ENCODE measurements at regions not wholly inside any gene's neighbourhood (a gene's known extent, or its start where the extent isn't known, plus 50 kb on each side); places are given as distances from the start of the nearest gene placed in this dataset.

- TF ChIP-seq REST (IDR thresholded peaks at IDR 0.05; ENCODE audit: insufficient read depth in 1 of 2, low read depth in 2 of 2, low read length in 2 of 2) (no peak), POLR2AphosphoS5 (IDR thresholded peaks at IDR 0.05; ENCODE audit: low read depth, low read length) (no peak), TAF1 (IDR thresholded peaks at IDR 0.05; ENCODE audit: borderline replicate concordance, insufficient read depth, low read length) (no peak), SIN3A (IDR thresholded peaks at IDR 0.05; ENCODE audit: borderline replicate concordance, insufficient read depth, low read length) (no peak), FOXP2 (optimal IDR thresholded peaks at IDR 0.05; ENCODE audit: borderline replicate concordance, extremely low read depth, extremely low read length, insufficient read depth) (no peak)
These were observed 163.9 kb downstream of the DDX1 start for GRCh38 chr2:15755528-15755927.

- TF ChIP-seq POLR2AphosphoS5 (IDR thresholded peaks at IDR 0.05; ENCODE audit: low read depth, low read length) (no peak), TAF1 (IDR thresholded peaks at IDR 0.05; ENCODE audit: borderline replicate concordance, insufficient read depth, low read length) (no peak), FOXP2 (optimal IDR thresholded peaks at IDR 0.05; ENCODE audit: borderline replicate concordance, extremely low read depth, extremely low read length, insufficient read depth) (no peak), SIN3A (IDR thresholded peaks at IDR 0.05; ENCODE audit: borderline replicate concordance, insufficient read depth, low read length) (no peak), REST (IDR thresholded peaks at IDR 0.05; ENCODE audit: insufficient read depth in 1 of 2, low read depth in 2 of 2, low read length in 2 of 2) (no peak)
These were observed 164.4 kb downstream of the DDX1 start for GRCh38 chr2:15756011-15756550.

- TF ChIP-seq TAF1 (IDR thresholded peaks at IDR 0.05; ENCODE audit: borderline replicate concordance, insufficient read depth, low read length) (no peak), SIN3A (IDR thresholded peaks at IDR 0.05; ENCODE audit: borderline replicate concordance, insufficient read depth, low read length) (no peak), POLR2AphosphoS5 (IDR thresholded peaks at IDR 0.05; ENCODE audit: low read depth, low read length) (no peak), FOXP2 (optimal IDR thresholded peaks at IDR 0.05; ENCODE audit: borderline replicate concordance, extremely low read depth, extremely low read length, insufficient read depth) (no peak), REST (IDR thresholded peaks at IDR 0.05; ENCODE audit: insufficient read depth in 1 of 2, low read depth in 2 of 2, low read length in 2 of 2) (no peak)
These were observed 165.5 kb downstream of the DDX1 start for GRCh38 chr2:15756882-15757819.

GRCh38 chr2:15757820-15758586, 166.3 kb downstream of the DDX1 start:
- TF ChIP-seq POLR2AphosphoS5 (IDR thresholded peaks at IDR 0.05; ENCODE audit: low read depth, low read length) (no peak), SIN3A (IDR thresholded peaks at IDR 0.05; ENCODE audit: borderline replicate concordance, insufficient read depth, low read length) (no peak), TAF1 (IDR thresholded peaks at IDR 0.05; ENCODE audit: borderline replicate concordance, insufficient read depth, low read length) (no peak)

GRCh38 chr2:15758848-15759247, 167.2 kb downstream of the DDX1 start:
- no peak for TF ChIP-seq POLR2AphosphoS5 (IDR thresholded peaks at IDR 0.05; ENCODE audit: low read depth, low read length)
- TF ChIP-seq FOXP2 (optimal IDR thresholded peaks at IDR 0.05; ENCODE audit: borderline replicate concordance, extremely low read depth, extremely low read length, insufficient read depth) = no peak
